ENCODE measurements at regions not wholly inside any gene's neighbourhood (a gene's known extent, or its start where the extent isn't known, plus 50 kb on each side); places are given as distances from the start of the nearest gene placed in this dataset.

DNA sequence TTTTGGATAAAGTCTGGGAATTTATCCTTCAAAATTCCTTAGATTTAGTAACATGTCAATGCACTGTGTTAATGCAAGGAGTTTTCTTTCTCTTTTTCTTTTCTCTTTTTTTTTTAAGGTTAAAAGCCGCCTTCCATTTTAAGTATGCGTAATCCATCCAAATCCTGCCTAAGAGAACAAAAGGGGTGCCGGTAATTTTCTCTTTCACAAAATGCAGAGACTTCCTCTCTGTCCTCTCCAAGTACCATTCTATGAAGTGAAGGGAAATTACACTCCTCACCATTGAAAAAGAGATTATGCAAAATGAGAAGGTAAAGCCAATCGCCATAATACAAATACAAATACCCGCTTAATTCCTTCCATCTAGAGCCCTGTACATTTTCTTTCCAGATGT, 273.8 kb downstream of the BLID start:
- Mint-ChIP-seq H3K36me3 (ENCODE audit: low read depth) (peaks cover 4% of the 10 kb centered on the region), H3K9me3 (ENCODE audit: low read depth) (peaks cover 9% of the 10 kb centered on the region), H3K27me3 (ENCODE audit: low read depth) (no peaks in the 10 kb centered on the region), H3K4me1 (ENCODE audit: low read depth) (peaks cover 13% of the 10 kb centered on the region), H3K4me3 (ENCODE audit: unreplicated experiment) (no peak overlapping the region), H3K27ac (ENCODE audit: unreplicated experiment) (peak overlapping the region; percentile 18)
- TF ChIP-seq, protein P1, sequence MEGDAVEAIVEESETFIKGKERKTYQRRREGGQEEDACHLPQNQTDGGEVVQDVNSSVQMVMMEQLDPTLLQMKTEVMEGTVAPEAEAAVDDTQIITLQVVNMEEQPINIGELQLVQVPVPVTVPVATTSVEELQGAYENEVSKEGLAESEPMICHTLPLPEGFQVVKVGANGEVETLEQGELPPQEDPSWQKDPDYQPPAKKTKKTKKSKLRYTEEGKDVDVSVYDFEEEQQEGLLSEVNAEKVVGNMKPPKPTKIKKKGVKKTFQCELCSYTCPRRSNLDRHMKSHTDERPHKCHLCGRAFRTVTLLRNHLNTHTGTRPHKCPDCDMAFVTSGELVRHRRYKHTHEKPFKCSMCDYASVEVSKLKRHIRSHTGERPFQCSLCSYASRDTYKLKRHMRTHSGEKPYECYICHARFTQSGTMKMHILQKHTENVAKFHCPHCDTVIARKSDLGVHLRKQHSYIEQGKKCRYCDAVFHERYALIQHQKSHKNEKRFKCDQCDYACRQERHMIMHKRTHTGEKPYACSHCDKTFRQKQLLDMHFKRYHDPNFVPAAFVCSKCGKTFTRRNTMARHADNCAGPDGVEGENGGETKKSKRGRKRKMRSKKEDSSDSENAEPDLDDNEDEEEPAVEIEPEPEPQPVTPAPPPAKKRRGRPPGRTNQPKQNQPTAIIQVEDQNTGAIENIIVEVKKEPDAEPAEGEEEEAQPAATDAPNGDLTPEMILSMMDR (IDR thresholded peaks at IDR 0.05), result no peak
- DNase-seq (ENCODE audit: low spot score), result no peak

DNA sequence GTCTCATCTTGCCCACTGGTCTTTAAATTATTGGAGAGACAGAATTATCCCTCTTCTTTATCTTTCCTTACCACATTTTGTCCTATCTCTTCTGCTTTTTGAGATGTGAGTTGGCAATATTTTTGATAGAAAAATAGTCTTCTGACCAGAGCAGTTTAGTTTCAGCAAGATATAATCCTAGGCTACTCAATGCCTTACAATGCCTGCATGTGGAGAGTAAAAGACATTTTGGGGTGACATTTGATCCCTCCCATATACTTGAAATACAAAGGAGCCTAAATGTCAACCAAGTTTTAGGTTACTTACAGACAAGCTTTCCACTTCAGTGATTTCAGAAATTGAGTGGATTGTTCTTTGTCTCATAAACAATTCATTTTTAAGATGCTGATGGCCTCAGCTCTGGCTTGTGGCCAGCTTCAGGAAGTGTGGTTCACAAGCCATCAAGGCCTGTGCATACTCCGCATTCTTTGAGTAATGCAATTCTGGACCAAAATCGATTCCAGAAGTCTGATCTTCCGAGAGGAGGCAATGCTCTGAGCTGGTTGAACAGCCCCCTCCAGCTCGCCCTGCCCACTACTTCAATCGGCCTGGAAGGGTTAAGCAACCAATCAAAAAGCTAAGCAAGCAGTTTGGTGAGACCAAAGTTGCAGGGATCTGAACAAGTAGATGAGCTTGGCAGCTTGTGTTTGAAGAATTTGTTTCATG, 274.4 kb downstream of the BLID start:
- H3K4me3 Mint-ChIP-seq (ENCODE audit: unreplicated experiment), result no peak overlapping the region
- H3K27me3 Mint-ChIP-seq (ENCODE audit: low read depth), result no peaks in the 10 kb centered on the region
- TF ChIP-seq, protein P1 (IDR thresholded peaks at IDR 0.05), result no peak
- peaks cover 6% of the 10 kb centered on the region for H3K36me3 Mint-ChIP-seq (ENCODE audit: low read depth)
- DNase-seq (ENCODE audit: low spot score), result no peak
- H3K9me3 Mint-ChIP-seq (ENCODE audit: low read depth), result peaks cover 12% of the 10 kb centered on the region
- H3K27ac Mint-ChIP-seq (ENCODE audit: unreplicated experiment), result peak overlapping the region; percentile 18
- peaks cover 13% of the 10 kb centered on the region for H3K4me1 Mint-ChIP-seq (ENCODE audit: low read depth)

DNA sequence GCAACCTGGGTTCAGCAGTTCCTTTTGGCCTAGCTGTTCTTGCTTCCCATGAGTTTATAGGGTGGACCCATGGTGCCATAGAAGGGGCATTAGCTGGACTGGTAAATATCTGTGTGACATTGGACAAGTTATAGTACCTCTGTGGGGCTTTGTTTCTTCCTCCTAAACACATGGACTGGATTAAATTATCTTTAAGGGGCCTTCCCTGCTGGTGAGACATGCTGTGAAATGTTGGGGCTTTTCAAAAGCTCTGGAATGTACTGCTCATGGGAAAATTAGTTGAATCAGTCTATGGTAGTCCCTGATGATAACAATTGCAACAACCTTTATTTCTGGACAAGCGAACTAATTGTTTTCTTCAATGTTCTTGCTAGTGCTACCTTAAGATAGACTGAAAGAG, 276.2 kb downstream of the BLID start:
- H3K36me3 Mint-ChIP-seq (ENCODE audit: low read depth), result peaks cover 7% of the 10 kb centered on the region
- TF ChIP-seq, protein P1 (IDR thresholded peaks at IDR 0.05), result no peak
- DNase-seq (ENCODE audit: low spot score), result no peak
- peaks cover 13% of the 10 kb centered on the region for H3K4me1 Mint-ChIP-seq (ENCODE audit: low read depth)
- no peak overlapping the region for H3K27ac Mint-ChIP-seq (ENCODE audit: unreplicated experiment)
- H3K9me3 Mint-ChIP-seq (ENCODE audit: low read depth), result peaks cover 18% of the 10 kb centered on the region
- H3K27me3 Mint-ChIP-seq (ENCODE audit: low read depth), result no peaks in the 10 kb centered on the region
- no peak overlapping the region for H3K4me3 Mint-ChIP-seq (ENCODE audit: unreplicated experiment)

DNA sequence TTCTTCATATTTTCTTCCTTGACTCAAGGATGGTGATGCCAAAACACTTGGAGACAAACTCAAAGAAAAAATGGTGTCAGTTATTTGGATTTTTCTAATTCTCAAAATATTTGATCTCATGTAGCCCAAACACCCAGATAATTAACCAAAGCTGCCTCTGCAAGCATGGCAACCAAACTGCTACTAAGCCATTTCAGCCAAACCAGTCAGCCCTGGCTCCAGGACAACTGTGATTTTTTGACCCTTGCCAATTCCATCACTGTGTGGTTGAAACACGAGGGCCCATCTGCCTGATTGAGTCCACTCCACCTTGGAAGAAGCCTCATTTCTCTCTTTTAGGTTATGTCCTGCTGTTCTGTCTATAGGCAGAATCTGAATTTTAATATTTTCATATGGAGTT, 277.4 kb downstream of the BLID start:
- no peak for DNase-seq (ENCODE audit: low spot score)
- H3K9me3 Mint-ChIP-seq (ENCODE audit: low read depth), result peaks cover 29% of the 10 kb centered on the region
- no peaks in the 10 kb centered on the region for H3K27me3 Mint-ChIP-seq (ENCODE audit: low read depth)
- no peak overlapping the region for H3K4me3 Mint-ChIP-seq (ENCODE audit: unreplicated experiment)
- H3K4me1 Mint-ChIP-seq (ENCODE audit: low read depth), result peaks cover 13% of the 10 kb centered on the region
- no peak overlapping the region for H3K27ac Mint-ChIP-seq (ENCODE audit: unreplicated experiment)
- TF ChIP-seq, protein P1 (IDR thresholded peaks at IDR 0.05), result no peak
- peaks cover 10% of the 10 kb centered on the region for H3K36me3 Mint-ChIP-seq (ENCODE audit: low read depth)

DNA sequence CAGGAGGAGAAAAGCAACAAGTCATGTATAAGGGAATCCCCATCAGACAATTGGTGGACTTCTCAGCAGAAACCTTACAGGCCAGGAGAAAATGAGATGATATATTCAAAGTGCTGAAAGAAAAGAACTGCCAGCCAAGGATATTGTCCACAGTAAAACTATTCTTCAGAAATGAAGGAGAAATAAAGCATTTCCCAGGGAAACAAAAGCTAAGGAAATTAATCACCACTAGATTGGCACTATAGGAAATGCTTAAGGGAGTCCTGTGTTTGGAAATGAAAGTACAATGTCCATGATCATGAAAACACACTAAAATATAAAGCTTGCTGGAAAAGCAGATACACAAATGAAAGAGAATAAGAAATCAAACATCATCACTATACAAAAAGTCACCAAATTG, 282.0 kb downstream of the BLID start:
- Mint-ChIP-seq H3K27me3 (ENCODE audit: low read depth) (no peaks in the 10 kb centered on the region), H3K36me3 (ENCODE audit: low read depth) (peaks cover 15% of the 10 kb centered on the region), H3K4me3 (ENCODE audit: unreplicated experiment) (no peak overlapping the region), H3K9me3 (ENCODE audit: low read depth) (peaks cover 45% of the 10 kb centered on the region), H3K27ac (ENCODE audit: unreplicated experiment) (no peak overlapping the region), H3K4me1 (ENCODE audit: low read depth) (peaks cover 11% of the 10 kb centered on the region)
- no peak for DNase-seq (ENCODE audit: low spot score)
- TF ChIP-seq, protein P1 (IDR thresholded peaks at IDR 0.05), result no peak

Data from chondrocyte (in vitro differentiated cells).